HG03521 (cell line): ENCODE measurements at regions not wholly inside any gene's neighbourhood (a gene's known extent, or its start where the extent isn't known, plus 50 kb on each side); places are given as distances from the start of the nearest gene placed in this dataset.
A peak's percentile ranks its signal among the peaks of the same experiment; 100 is the strongest.

ENCODE experiments used
- ATAC-seq: cut with Tn5 transposase; IDR thresholded peaks from one replicate; pipeline ENCODE4 v1.9.1; 2021; ENCODE audit warnings: mild to moderate bottlenecking, moderate library complexity; ENCODE audit not compliant: unreplicated experiment

- ATAC-seq, result no peak
Measured at GRCh38 chr3:59451800-59452746, 402.2 kb upstream of the CFAP20DC start.

GRCh38 chr3:59450946-59451763 is 401.3 kb upstream of the CFAP20DC start:
- ATAC-seq, result peak; percentile 93

- no peak for ATAC-seq
Measured at GRCh38 chr3:59450437-59450836, 400.6 kb upstream of the CFAP20DC start.

GRCh38 chr3:59446775-59447465 is 397.1 kb upstream of the CFAP20DC start:
- ATAC-seq, result no peak

- ATAC-seq, result no peak
Measured at GRCh38 chr3:59444676-59445075, 394.9 kb upstream of the CFAP20DC start.

GRCh38 chr3:59444294-59444671 is 394.5 kb upstream of the CFAP20DC start:
- ATAC-seq, result no peak

GRCh38 chr3:59443618-59444293 is 393.9 kb upstream of the CFAP20DC start:
- no peak for ATAC-seq

- no peak for ATAC-seq
Measured at GRCh38 chr3:59442046-59442445, 392.2 kb upstream of the CFAP20DC start.

GRCh38 chr3:59440285-59441028 is 390.6 kb upstream of the CFAP20DC start:
- no peak for ATAC-seq

- no peak for ATAC-seq
Measured at GRCh38 chr3:59438492-59438891, 388.7 kb upstream of the CFAP20DC start.

GRCh38 chr3:59436164-59436958 is 386.5 kb upstream of the CFAP20DC start:
- no peak for ATAC-seq

- ATAC-seq, result no peak
Measured at GRCh38 chr3:59433546-59433945, 383.7 kb upstream of the CFAP20DC start.

GRCh38 chr3:59432665-59433064 is 382.8 kb upstream of the CFAP20DC start:
- ATAC-seq, result no peak

- ATAC-seq, result no peak
Measured at GRCh38 chr3:59430341-59430740, 380.5 kb upstream of the CFAP20DC start.

GRCh38 chr3:59429198-59429597 is 379.4 kb upstream of the CFAP20DC start:
- no peak for ATAC-seq

GRCh38 chr3:59426821-59427565 is 377.2 kb upstream of the CFAP20DC start:
- ATAC-seq, result no peak

GRCh38 chr3:59425942-59426341 is 376.1 kb upstream of the CFAP20DC start:
- no peak for ATAC-seq

GRCh38 chr3:59425371-59425770 is 375.5 kb upstream of the CFAP20DC start:
- no peak for ATAC-seq
